GM18508 (cell line): ENCODE measurements at regions not wholly inside any gene's neighbourhood (a gene's known extent, or its start where the extent isn't known, plus 50 kb on each side); places are given as distances from the start of the nearest gene placed in this dataset.
A peak's percentile ranks its signal among the peaks of the same experiment; 100 is the strongest.

ENCODE experiments used
- ATAC-seq: cut with Tn5 transposase; IDR thresholded peaks from one replicate; pipeline ENCODE4 v1.9.1; 2021; ENCODE audit warnings: moderate number of reproducible peaks; ENCODE audit not compliant: insufficient read depth, unreplicated experiment

- no peak for ATAC-seq
Measured at GRCh38 chr6:105886066-105886813, 199.9 kb upstream of the PRDM1 start.

- no peak for ATAC-seq
Measured at GRCh38 chr6:105884426-105884825, 201.7 kb upstream of the PRDM1 start.

GRCh38 chr6:105884011-105884410 is 202.1 kb upstream of the PRDM1 start:
- ATAC-seq, result no peak

GRCh38 chr6:105882828-105883227 is 203.3 kb upstream of the PRDM1 start:
- no peak for ATAC-seq

GRCh38 chr6:105882121-105882803 is 203.9 kb upstream of the PRDM1 start:
- no peak for ATAC-seq

GRCh38 chr6:105881608-105882007 is 204.5 kb upstream of the PRDM1 start:
- no peak for ATAC-seq

- ATAC-seq, result peak; percentile 58
Measured at GRCh38 chr6:105880030-105880492, 206.1 kb upstream of the PRDM1 start.

GRCh38 chr6:105879146-105879545 is 207.0 kb upstream of the PRDM1 start:
- ATAC-seq, result no peak

- ATAC-seq, result no peak
Measured at GRCh38 chr6:105875974-105876640, 210.0 kb upstream of the PRDM1 start.

GRCh38 chr6:105874835-105875626 is 211.1 kb upstream of the PRDM1 start:
- no peak for ATAC-seq

- ATAC-seq, result no peak
Measured at GRCh38 chr6:105873799-105874198, 212.3 kb upstream of the PRDM1 start.

GRCh38 chr6:105873211-105873704 is 212.9 kb upstream of the PRDM1 start:
- no peak for ATAC-seq

- no peak for ATAC-seq
Measured at GRCh38 chr6:105872249-105872648, 213.9 kb upstream of the PRDM1 start.

- ATAC-seq, result no peak
Measured at GRCh38 chr6:105871542-105871941, 214.6 kb upstream of the PRDM1 start.

GRCh38 chr6:105869835-105870440 is 216.2 kb upstream of the PRDM1 start:
- no peak for ATAC-seq

- no peak for ATAC-seq
Measured at GRCh38 chr6:105868823-105869460, 217.2 kb upstream of the PRDM1 start.

GRCh38 chr6:105867821-105868220 is 218.3 kb upstream of the PRDM1 start:
- no peak for ATAC-seq

GRCh38 chr6:105867277-105867676 is 218.9 kb upstream of the PRDM1 start:
- no peak for ATAC-seq

- ATAC-seq, result no peak
Measured at GRCh38 chr6:105862936-105863607, 223.1 kb upstream of the PRDM1 start.
